ENCODE measurements at regions not wholly inside any gene's neighbourhood (a gene's known extent, or its start where the extent isn't known, plus 50 kb on each side); places are given as distances from the start of the nearest gene placed in this dataset.

DNA sequence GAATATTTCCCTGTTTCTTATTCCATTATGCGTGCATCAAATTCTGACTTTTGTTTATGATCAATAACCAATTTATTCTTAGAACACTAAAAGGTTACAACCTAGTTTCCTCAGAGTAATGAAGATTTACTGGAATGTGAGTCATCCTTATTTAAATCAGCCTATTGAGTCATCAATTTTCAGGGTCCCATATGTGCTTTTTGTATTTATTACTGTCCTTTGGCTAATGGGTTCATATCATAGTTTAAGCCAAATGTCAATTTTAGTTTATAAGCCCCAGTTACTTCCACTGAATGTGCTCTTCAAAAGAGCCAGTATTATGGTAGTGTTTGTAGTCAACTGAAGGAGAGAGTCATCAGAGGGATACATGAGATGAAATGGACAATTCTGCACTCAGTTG lies 359.2 kb downstream of the PRR16 start:
- TF ChIP-seq, protein P1, sequence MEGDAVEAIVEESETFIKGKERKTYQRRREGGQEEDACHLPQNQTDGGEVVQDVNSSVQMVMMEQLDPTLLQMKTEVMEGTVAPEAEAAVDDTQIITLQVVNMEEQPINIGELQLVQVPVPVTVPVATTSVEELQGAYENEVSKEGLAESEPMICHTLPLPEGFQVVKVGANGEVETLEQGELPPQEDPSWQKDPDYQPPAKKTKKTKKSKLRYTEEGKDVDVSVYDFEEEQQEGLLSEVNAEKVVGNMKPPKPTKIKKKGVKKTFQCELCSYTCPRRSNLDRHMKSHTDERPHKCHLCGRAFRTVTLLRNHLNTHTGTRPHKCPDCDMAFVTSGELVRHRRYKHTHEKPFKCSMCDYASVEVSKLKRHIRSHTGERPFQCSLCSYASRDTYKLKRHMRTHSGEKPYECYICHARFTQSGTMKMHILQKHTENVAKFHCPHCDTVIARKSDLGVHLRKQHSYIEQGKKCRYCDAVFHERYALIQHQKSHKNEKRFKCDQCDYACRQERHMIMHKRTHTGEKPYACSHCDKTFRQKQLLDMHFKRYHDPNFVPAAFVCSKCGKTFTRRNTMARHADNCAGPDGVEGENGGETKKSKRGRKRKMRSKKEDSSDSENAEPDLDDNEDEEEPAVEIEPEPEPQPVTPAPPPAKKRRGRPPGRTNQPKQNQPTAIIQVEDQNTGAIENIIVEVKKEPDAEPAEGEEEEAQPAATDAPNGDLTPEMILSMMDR (IDR thresholded peaks at IDR 0.05), result no peak
- TF ChIP-seq EP300 (IDR thresholded peaks at IDR 0.05) (no peak), POLR2A (IDR thresholded peaks at IDR 0.05) (no peak), POLR2AphosphoS5 (IDR thresholded peaks at IDR 0.05) (no peak)
